Heart left ventricle (tissue), 13 donors: ENCODE measurements at regions not wholly inside any gene's neighbourhood (a gene's known extent, or its start where the extent isn't known, plus 50 kb on each side); places are given as distances from the start of the nearest gene placed in this dataset.

Experiments
- POLR2A ChIP-seq, 2 donors: fragments of 450-650 bp; IDR thresholded peaks; one replicate each; pipeline ENCODE4 v1.6.1; 2017; ENCODE audit warnings: antibody characterized with exemption in 2 of 2, mild to moderate bottlenecking in 2 of 2, moderate library complexity in 2 of 2
- TF ChIP-seq, protein P1 (sequence below), 12 donors: fragments of 200-600 bp; sonication (generic) in 4 of 12; IDR thresholded peaks; one replicate each; pipeline versions ENCODE4 v1.5.0 to v1.8.0; 2018 to 2022; ENCODE audit warnings: antibody characterized with exemption in 12 of 12, mild to moderate bottlenecking in 5 of 12
- donor health status: ischemic (EF 13 %, LVEDD 7.1; RV severe dilation, severe dysfunction).
- donor health status: DM: no; HTN: yes; CAD: no.
- donor health status: DM: no; HTN: no; CAD: no.
- donor health status: ischemic (EF 25% LVEDD 6.9; RV normal size, moderate dysfunction).
- donor health status: ischemic (EF 25% LVEDD 5.7; RV mildly dilated, moderate dysfunction).
- donor health status: ischemic (EF 35%, LVEDD 5.7; RV mildly dilated, moderate dysfunction).
- donor health status: nonischemic (EF 11% LVEDD 7.7; RV severe dilation, severe dysfunction).
- donor health status: DM: yes; HTN: yes; CAD: no.
- donor health status: PGD.
- donor health status: ischemic (EF 29% LVEDD 5.4; RV normal size, mild dysfunction).
- donor health status: nonischemic (EF 23%, LVEDD 6.1; RV moderate dilation, normal function).

DNA sequence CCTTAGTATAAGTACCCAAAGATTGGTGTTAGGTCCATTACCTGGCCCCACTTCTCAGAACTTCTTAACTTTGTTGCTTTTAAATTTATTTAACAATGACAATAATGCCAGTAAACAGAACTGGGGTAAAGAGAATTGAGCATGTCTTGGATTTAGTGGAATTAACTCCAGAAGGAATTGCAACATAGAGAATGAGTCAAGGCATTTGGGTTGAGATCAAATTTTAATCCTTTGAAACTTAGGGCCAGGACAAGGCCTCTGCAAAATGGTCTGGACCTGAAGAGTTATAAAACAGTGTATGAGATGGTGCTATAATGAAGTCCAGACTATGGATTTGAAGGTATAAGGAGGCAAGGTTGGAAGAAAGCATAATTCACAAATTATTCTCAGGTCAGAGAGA, 1030.4 kb downstream of the SLITRK5 start:
- TF ChIP-seq, protein P1, sequence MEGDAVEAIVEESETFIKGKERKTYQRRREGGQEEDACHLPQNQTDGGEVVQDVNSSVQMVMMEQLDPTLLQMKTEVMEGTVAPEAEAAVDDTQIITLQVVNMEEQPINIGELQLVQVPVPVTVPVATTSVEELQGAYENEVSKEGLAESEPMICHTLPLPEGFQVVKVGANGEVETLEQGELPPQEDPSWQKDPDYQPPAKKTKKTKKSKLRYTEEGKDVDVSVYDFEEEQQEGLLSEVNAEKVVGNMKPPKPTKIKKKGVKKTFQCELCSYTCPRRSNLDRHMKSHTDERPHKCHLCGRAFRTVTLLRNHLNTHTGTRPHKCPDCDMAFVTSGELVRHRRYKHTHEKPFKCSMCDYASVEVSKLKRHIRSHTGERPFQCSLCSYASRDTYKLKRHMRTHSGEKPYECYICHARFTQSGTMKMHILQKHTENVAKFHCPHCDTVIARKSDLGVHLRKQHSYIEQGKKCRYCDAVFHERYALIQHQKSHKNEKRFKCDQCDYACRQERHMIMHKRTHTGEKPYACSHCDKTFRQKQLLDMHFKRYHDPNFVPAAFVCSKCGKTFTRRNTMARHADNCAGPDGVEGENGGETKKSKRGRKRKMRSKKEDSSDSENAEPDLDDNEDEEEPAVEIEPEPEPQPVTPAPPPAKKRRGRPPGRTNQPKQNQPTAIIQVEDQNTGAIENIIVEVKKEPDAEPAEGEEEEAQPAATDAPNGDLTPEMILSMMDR (IDR thresholded peaks at IDR 0.05) = no peak
- TF ChIP-seq POLR2A (IDR thresholded peaks at IDR 0.05) = no peak
